ENCODE measurements at regions not wholly inside any gene's neighbourhood (a gene's known extent, or its start where the extent isn't known, plus 50 kb on each side); places are given as distances from the start of the nearest gene placed in this dataset.

DNA sequence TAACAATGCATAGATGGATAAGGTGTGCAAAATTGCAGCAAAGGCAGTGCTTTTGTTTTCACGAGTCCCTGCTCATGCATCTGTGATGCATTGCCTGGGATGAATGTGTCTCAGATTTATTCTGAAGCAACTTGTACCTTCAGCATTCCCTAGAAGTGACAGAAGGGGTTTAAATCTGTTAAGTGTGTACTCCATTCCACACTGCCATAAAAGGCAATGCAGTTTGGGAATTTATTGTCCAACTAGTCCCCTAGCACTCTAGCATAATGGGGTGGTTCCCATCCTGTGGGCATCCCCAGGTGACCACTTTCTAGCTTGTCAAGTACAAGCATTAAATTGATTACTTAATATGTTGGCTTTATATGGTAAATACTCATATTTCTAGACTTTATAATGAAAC lies 306.5 kb upstream of the CBLB start:
- no peak for DNase-seq (ENCODE audit: low spot score)

DNA sequence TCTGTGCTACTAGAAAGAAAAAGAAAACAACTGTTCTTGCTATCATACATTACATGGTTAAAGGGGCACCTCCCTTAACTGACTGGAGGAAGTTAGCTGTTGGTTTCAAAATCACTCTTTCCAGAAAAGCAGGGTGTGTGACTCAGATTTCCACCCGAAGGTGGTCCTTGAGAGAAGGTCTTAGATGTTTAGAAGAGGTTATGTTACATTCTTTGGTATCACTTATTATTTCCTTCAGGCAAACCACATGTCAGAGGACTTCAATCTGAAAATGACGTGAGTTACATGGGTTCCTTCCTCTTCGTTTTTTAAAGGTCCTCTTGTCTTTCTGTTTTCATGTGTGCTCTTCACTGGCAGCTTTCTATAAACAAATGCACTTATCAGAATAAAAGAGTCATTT lies 307.9 kb upstream of the CBLB start:
- DNase-seq (ENCODE audit: low spot score), result no peak

GRCh38 chr3:106182950-106183511 lies 314.2 kb upstream of the CBLB start:
- DNase-seq (ENCODE audit: low spot score), result no peak

DNA sequence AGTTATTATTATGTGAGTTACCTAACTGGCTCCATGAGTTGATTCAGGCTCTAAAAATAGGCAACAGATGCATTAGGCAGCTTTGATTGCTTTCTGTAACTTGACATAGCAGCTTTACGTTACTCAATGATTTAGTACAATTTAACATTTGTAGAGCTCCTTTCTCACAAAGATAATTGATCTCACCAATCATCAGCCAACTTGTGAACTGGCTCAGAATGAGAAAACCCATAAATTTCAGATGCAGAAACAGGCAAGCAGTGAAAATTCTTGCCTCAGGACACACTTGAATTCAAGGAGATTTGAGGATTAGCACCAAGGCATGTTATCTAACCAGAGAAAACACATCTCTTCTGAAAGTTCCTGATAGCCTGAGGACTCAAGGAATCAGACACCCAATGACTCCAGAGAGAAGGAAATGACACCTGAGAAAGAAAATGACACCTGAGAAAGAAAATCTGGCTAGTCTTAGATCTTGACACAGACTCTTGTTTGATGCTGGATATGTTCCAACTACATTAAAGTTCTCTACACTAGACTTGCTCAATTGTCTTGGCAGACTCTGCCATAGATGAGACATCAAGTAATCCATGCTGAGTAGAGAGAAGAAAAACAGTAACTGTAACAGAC lies 315.1 kb upstream of the CBLB start:
- no peak for DNase-seq (ENCODE audit: low spot score)

DNA sequence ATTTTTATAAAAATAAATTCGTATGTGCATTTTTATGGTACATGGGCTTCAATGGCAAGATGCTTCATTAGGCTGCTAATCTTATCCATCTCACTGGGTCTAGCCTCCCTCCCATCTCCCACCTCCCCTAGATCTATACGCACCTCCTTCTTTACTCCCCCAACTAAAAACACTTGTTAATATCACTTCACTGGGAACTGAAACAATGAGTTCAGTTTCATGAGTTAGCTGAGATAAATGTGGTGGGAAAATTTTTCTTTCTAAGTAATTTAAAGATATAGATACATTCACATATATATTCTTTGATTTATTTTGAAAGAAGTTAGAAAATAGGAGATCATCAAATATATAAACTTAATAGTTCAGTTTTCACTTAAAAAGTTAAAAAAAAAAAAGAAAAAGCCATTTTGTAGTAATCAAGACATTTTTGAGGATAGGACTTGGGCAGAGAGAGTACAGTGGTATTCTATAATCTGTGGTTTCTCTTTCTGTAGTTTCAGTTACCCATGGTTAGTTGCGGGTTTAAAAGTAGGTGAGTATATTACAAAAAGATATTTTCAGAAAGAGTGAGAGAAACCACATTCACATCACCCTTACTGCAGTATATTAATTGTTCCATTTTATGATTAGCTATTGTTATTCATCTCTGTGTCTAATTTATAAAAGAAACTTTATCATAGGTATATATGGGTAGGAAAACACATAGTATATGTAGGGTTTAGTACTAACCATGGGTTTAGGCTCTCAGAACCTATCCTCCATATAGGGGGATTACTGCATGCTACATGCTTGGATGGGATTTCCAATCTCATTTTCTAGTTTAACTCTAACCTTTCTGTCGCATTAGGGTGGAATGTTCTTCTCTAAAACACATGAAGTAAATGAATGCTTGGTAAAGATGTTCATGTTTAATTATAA lies 316.0 kb upstream of the CBLB start:
- DNase-seq (ENCODE audit: low spot score), result no peak

- DNase-seq (ENCODE audit: low spot score), result no peak
These were observed 317.1 kb upstream of the CBLB start for GRCh38 chr3:106185949-106186348.

DNA sequence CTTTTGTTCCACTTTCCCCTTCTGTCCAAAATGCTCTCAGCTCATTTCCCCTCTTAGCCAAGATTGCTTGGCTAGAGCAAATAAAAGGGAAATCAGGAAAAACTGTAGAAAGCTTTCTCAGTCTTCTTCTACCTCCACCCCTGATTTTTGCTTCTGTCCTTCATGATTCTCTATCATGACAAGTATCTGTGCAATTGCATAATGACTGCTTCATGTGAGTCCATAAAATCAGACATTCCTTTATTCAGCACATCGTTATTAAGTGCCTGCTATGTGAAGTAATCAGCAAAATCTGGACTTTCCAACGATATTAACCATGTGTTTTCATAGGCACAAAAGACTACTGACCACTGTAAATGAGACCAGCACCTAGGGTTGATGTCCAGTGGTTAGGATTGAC lies 321.5 kb upstream of the CBLB start:
- DNase-seq (ENCODE audit: low spot score), result no peak

- no peak for DNase-seq (ENCODE audit: low spot score)
These were observed 322.4 kb upstream of the CBLB start for GRCh38 chr3:106191211-106191610.

DNA sequence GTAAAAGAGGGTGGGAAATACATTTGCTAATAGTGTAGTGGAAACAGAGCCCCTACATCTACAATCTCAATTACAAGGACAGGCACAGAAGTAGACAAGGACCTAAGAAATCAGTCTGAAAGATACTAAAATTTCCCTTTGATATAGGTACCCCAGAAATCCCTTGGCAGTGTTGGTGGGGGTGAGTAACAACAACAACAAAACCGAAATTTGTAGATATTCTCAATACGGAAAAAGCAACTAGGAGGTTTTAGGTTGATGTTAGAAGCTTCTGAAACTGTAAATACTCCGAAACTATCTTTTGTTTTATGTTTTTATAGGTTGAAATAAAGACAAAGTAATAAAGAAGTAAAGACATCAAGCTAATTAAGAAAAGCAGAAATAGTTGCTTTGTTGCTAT lies 323.1 kb upstream of the CBLB start:
- DNase-seq (ENCODE audit: low spot score), result no peak

GRCh38 chr3:106193876-106194275 lies 325.1 kb upstream of the CBLB start:
- no peak for DNase-seq (ENCODE audit: low spot score)

DNA sequence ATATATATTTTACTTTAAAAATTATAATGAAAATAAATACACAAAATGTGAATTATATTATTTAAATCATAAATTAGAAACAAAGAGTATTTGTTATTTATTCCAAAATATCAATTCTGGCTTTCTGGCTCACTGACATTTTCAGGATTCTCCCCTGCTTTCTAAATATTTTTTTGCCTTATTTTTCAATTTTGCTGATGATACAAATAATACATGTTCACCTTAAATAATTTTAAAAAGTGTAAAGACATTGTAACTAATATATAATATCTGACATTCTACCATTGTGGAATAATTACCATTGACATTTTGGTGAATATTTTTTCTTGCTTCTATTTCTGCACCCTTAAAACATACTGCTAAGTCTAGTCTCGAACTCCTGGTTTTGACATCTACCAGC lies 325.9 kb upstream of the CBLB start:
- no peak for DNase-seq (ENCODE audit: low spot score)

- no peak for DNase-seq (ENCODE audit: low spot score)
These were observed 328.9 kb upstream of the CBLB start for GRCh38 chr3:106197532-106198194.

GRCh38 chr3:106204160-106204868 lies 335.5 kb upstream of the CBLB start:
- no peak for DNase-seq (ENCODE audit: low spot score)

- DNase-seq (ENCODE audit: low spot score), result no peak
These were observed 337.3 kb upstream of the CBLB start for GRCh38 chr3:106206146-106206545.

DNA sequence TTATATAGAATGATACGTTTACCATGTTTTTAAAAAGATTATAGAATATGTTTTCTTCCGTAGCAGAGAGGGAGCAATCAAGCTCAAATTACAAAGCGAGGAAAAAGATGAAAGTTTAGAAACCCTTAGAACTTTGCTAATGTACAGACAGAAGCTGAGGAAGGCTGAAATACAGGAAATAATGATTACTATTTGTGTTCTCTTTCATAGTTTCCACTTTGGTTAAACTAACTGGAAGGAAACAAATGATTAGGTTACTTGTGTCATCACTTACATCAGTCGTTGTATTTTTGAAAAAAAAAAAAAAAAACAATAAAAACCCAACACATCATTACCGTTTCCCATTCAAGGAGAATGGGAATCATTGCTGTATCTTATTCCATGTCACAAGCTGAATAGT lies 337.8 kb upstream of the CBLB start:
- DNase-seq (ENCODE audit: low spot score), result no peak

DNA sequence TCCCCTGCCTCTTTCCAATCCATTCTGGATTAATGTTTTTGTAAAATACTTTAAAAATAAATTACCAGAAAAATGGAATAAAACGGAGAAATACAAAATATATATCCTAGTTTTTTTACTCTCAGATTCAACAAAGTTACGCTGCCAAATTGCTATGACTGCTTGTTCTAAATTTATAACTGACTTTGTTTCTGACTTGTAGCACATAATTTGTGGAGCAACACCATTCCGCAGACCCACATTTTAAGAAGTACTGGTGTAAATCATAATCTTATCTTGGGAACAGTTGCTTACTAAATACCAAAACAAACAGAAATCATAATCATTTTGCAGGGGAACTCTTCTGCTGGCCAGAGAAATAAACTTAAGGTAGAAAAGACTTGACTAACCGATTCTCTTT lies 339.4 kb upstream of the CBLB start:
- DNase-seq (ENCODE audit: low spot score), result no peak

DNA sequence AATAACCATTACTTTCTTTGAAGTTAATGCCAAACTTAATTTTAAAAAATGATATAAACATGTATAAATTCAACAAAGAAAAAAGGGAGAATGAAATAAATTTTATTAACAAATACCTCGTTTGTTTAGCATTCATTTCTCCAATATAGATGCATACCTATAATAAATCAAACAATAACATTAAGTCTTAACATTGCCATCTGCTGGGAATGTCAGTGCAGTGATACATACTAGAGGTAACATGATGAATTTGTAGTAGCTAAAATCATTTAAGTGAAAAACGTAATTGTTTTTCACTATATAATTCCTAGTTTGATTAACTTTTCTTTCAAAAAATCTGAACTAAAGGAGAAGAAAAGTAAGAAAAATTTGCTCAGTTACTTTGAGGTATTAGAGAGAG lies 340.2 kb upstream of the CBLB start:
- no peak for DNase-seq (ENCODE audit: low spot score)

DNA sequence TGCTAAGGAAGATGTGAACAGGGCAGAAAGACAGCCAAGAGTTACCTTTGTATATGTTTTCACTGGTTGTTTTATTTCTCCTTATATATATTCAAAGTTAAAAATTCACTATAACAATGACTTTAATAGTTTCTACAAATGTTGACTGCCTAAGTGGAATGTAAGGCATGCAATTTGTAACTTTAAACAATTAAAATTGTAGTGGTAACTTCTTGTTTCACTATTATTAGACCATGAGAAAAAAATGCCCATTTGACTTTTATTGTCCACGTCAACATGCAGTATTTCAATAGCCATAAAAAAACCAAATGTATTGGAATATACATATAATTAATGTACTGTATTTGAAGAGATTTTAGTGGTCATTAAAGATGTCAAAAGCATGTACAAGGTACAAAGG lies 340.7 kb upstream of the CBLB start:
- DNase-seq (ENCODE audit: low spot score), result no peak

DNA sequence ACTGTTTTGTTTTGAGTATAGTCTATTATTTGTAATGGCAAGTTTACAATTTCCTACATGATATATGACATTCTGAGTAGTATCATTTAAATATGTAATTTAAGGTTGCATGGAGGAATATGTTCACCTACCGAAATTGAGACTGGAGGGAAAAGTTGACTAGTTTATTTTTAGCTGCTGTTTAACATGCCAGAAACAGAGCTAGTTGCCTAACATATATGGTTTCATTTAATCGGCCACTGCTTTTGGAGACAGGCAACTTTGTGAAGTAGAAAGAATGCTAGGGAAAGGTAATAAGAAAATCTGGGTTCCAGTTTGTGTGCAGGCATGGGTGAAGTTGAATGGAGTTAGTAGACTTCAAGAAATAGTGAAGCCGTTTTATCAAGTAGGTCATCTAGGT lies 342.1 kb upstream of the CBLB start:
- no peak for DNase-seq (ENCODE audit: low spot score)

GRCh38 chr3:106212665-106213222 lies 343.9 kb upstream of the CBLB start:
- no peak for DNase-seq (ENCODE audit: low spot score)

DNA sequence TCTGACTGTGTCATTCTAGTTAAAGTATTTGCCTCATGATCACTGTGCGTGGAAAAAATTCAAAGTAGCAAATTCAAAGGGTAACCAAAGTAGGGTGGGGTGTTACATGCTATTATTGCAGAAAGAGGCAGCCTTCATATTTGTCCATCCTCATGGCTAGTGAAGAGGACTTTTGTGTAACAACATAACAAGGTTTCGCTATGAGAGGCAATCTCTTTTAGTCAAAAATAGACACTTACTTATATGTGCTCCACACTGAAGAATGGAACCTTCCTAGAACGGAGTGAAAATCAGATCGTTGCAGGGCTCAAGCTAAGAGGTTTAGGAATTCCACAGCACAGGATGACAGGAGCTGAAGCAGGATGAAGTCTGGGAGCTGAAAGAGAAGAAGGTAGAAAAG lies 345.1 kb upstream of the CBLB start:
- no peak for DNase-seq (ENCODE audit: low spot score)

GRCh38 chr3:106214641-106215040 lies 345.8 kb upstream of the CBLB start:
- no peak for DNase-seq (ENCODE audit: low spot score)
